ENCODE measurements at regions not wholly inside any gene's neighbourhood (a gene's known extent, or its start where the extent isn't known, plus 50 kb on each side); places are given as distances from the start of the nearest gene placed in this dataset.
"Not testable (repeated sequence)": the region's sequence is repeated elsewhere in the genome, so short reads cannot be mapped to it uniquely, and the experiment has no call there.

DNA sequence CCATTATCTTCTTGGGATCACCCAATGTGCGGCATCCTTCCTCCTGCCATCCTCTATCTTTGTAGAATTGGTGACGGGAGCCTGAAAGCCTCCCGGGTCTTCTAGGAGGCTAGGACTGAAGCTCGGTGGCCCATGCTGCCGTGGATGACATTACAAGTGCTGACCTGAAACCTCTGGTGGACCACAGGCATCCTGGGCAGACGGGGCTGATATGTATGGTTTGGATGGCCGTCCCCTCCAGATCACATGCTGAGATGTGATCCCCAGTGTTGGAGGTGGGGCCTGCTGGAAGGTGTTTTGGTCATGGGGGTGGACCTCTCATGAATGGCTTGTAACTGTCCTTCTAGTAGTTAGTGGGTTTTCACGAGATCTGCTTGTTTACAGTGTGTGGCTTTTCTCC, 1525.8 kb downstream of the BRD1 start:
- DNase-seq = no peak

DNA sequence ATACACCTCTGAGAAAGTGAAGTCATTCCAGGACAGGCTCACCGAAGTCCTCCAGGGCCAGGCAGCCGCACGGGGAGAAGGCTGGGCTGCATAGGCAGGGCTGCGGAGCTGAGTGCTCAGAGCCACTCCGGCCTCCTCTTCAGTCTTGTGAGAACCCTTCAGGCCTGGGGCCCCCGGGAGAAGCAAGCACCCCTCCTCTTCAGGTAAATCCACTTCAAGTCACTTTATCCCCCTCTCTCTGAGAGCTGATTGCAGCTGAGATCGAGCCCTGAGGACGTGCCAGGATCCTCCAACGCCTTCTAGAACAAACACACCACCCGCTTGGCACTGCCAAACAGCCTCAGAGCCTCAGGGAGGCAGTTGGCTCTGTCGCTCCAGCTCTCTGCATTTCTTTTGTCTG, 1526.3 kb downstream of the BRD1 start:
- no peak for DNase-seq

DNA sequence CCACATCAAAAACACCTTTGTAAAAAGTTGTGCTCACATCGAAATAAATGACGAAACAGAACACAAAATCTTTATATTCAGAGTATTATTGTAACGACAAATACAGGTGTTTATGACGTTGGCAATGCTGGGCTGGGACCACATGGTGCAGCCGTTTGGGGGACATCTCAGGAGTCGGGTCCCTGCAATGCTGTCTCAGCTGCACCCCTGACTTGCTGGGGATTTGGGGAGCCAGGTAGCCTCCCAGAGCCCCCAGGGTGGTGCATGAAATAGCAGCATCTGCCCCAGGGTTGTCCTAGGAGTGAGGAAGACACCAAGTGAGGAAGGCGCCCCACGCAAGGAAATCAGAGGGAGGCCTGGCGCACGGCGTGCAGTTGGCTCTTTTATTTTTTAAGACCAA, 1526.8 kb downstream of the BRD1 start:
- no peak for DNase-seq

DNA sequence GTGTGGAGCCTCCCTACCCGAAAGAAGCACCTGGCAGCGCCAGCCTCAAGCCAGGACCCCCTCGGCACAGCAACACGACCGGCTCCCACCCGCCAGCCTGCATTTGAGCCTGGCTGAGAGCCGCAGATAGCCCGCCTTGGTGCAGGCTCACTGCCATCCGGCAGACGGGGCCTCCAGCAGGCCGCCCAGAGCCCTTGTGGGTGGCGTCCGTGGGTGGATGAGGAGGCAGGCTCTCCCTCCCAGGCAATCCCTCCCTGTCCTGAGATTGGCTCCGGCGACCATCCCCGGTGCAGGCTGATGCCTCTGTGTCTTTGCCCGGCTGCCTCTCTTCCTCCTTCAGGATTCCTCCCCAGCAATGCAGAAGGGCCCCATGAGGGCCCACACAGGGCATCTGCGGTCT, 1527.9 kb downstream of the BRD1 start:
- DNase-seq = no peak

DNA sequence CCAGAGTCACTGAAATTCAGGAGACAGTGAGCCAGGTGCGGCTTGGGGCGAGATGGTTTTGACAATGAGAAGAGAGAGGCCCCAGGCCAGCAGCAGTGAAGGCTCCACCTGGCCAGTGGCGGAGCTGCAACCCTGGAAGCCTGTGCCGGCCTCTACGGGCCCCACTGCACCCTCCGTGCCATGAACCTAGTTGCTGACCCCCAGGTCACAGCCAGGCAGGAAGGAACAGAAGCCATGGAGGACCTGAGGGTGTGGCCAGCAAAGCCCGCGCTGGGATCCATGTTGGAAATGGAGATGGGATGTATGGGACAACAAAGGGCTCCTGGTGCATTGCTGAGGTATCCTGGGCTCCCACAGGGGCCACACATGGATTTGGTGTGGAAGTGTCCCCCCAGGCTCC, 1528.5 kb downstream of the BRD1 start:
- DNase-seq = no peak

DNA sequence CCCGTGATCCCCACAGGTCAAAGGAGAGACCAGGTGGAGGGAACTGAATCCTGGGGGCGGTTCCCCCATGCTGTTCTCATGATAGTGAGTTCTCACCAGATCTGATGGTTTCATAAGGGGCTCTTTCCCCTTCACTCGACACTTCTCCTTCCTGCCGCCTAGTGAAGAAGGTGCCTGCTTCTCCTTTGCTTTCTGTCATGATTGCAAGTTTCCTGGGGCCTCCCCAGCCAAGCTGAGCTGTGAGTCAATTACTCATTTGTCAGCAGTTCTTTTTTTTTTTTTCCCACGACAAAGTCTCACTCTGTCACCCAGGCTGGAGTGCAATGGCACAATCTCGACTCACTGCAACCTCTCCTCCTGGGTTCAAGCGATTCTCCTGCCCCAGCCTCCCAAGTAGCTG, 1530.4 kb downstream of the BRD1 start:
- no peak for DNase-seq

DNA sequence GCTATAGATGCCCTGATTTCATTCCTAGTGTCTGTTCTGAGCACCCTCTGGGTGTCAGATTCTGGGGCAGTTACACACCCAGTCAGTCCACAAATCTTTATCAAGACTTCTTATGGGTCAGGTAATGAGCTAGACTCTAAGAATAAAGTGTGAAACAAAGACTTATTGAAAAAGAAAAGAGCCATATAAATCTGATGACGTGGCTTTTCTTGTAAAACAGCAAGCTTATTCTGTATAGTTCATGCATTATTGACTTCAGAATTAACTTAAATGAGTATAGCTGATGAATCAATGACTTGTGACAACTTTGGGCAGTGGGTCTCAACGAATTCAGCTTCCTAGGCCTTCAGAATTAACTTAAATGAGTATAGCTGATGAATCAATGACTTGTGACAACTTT, 1527.5 kb downstream of the TBC1D22A start:
- not testable (repeated sequence) for DNase-seq

DNA sequence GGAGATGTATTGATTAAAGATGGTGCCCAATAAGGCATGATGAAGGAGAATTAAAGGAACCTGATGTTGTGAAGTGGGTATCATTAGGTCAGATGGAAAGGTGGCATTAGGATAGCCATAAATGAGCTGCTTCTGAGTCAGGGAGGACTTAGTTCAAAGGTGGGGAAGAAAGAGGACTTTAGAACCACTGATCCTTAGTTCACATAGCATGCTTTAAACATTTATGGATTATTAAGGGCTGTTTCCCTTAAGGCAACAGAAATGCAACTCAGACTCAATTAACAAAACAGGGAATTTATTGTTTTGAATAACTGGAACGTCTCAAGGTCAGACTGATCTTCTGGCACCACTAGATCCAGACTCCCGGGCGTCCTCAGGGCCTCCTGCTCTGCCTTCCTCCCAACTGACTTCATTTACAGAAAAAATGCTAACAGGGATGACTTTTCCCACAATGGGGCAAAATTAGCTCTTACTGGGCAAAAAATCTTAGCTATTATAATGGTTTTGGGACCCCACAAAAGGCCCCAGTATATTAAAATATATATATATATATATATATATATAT, 1526.0 kb downstream of the TBC1D22A start:
- DNase-seq = no peak

DNA sequence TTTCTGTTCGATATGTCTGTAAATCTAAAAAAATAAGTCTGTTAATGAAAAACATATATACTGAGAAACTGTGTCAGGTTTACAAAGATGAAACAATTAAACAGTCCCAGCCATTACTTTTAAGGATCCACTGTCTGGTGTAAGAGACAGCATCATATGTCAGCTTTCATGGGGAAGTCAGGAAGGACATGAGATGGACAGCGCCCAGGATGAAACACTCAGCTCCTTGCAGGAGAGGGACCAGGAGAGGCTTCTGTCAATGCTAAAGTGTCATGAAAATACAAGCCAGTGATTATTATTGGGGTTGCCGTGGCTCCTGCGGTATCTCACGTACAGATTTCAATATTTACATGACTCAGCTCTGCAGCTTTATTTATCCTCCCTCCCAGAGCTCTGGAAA, 1524.6 kb downstream of the TBC1D22A start:
- no peak for DNase-seq

DNA sequence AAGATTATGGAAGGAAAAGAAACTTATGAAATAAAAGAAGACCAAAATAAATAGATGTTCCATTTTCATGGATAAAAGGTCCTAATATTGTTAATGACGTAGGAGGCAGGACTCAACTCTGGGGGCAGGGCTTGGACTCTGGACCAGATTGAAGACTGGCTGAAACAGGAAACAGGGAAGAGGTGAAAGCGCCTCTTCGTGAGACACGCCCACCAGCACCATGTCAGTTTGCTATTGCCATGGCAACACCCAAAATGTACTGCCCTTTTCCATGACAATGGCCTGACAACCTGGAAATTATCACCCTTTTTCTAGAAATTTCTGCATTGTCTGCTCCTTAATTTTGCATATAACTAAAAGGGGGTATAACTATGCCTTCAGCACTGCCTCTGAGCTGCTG, 1522.2 kb downstream of the TBC1D22A start:
- DNase-seq = no peak

DNA sequence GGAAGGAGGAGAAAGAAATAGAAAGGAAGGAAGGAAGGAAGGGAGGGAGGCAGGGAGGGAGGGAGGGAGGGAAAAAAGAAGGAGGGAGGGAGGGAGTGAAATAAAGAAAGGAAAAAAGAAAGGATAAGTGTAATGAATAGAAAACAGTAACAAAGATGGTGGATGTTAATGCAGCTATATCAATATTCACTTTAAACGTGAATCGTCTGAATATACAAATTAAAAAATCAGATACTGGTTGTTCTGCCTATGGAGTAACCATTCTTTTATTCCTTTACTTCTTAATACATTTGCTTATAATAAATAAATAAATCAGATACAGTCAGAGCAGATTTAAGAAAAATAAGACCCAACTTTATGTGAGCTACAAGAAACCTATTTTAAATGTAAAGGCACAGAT, 1520.4 kb downstream of the TBC1D22A start:
- no peak for DNase-seq

DNA sequence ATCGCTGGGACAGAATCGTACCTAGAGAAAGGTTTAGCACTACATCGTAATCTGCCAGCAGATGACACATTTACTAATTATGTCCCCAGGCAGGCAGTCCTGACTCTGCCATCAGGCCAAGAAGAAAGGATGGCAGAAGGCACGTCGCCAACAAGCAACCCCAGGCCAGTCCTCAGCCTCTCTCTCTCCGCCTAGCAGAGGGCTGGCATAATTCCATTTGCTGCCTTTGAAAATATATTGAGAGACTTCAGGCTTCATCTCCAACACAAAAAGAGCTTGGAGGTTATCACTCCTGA, 1517.0 kb downstream of the TBC1D22A start:
- DNase-seq = no peak

DNA sequence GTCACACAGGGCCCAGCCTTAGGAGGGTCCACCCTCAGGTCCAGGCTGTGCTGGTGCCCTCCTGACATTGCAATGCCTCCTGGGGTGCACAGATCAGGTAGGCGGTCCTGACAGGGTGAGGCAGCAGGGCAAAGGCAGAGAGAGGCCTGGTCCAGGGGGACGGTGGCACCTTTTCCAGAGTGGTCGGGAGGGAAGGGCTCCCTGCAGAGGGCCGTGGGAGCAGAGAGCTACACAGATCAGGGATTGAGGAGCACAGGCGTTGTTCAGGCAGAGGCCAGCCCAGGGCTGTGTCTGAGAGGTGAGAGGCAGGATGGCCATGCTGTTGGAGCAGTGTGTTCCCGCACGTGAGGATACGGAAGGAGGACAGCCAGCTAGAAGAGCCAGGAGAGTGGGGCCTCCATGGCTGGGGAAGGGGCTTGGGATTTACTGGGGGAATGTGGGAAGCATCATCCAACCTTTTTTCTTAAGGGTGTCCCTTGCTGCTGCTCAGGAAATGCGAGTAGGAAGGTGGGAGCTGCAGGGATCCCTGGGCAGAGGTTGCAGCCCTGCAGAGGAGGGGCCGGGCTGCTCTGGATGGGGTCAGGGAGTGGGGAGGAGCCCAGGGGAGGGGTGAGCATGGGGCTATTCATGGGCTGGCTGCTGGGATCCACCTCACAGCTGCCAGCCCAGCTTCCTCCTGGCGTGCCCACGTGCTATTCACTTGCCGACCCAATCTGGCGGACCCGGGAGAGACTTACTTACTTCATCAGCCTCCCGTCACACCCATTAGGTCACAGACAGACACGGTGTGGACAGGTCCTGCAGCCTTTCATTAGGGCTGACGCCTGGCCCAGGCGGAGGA, 1516.4 kb downstream of the TBC1D22A start:
- DNase-seq = no peak

DNA sequence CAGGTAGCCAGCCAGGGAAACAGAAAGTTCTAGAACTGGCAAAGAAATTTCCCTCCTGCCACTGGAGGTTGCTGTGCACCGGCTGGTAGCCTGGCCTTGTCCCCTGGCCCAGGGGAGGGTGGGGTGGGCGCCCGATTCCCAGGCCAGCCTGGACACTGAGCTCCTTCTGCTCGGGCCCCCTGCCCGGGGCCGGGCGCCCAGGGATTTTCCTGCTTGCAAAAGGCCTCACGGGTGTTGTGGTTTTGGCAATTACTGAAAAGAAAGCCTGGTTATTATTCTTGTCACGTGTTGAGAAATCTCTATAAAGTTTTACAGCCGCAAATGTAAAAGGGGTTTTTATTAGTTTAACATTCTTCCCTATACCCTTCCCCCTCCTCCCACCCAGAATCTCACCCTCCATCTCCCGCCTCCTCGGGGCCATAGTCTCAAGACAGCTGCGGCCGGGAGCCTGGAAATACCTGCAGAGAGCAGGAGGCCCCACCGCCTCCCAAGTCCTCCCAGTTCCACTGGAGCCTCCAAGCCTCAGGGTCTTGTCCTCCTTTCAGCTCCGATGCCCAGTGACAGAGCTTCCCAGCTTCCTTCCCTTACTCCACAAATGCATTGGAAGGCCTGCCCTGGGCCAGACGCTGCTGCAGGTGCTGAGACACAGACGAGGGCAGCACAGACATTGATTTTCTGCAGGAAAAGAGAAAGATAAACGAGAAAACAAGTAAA, 1515.6 kb downstream of the TBC1D22A start:
- DNase-seq = no peak

DNA sequence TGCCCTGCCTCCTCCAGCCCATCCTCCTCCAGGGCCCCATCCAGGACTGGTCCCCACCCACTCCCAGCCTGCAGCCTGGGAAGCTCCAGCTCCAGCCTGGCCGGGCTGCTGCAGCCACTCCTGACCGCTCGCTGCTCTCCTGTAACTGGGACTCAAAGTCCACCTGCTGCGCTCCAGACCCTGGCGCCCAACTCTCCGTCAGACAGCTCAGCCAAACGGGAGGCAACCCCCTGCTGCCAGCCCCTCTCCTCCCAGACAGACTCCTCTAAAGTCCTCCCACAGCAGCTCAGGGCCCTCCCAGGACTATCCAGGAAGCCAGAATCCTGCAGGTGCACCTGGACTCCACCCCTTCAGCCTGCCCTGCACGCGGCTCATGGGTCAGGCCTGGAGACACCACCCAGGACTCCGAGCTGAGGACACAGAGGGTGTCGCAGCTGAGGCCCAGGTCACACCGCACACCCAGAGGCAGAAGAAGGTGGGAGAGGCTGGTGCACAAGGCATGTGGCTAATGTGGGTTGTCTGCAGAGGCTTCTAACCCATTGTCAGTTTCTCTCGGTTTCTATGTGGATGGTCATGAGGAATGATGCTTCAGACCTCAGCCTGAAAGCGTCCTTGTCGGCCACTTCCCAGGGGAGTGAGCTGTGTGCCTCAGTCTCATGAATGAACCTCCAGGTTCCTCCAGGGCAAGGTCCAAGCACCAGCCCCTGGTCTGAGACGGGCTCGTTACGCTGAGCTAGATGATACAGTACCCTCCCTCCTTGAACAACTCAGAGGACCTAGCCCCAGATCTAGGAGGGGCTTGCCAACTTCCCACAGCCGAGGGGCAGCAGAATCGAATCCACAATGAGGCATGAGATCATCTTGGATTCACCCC, 1514.8 kb downstream of the TBC1D22A start:
- no peak for DNase-seq

DNA sequence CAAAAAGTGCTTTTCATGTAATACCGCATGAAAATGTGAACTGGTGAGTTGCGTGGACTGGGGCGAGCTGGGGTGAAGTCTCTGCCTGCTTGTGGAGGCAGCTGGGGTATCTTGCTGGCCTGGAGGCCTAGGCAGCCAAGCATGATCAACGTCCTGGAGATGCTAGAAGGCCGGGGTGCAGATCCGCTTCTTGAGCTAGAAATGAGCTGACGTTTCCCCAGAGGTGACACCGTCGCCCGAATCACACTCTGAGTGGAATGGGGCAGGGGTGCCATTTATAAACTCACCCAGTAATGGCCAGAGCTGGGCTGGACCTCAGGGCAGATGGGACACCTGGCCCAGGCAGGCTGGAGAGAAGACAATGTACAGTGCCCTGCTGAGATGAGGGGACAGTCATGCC, 1513.0 kb downstream of the TBC1D22A start:
- DNase-seq = no peak

DNA sequence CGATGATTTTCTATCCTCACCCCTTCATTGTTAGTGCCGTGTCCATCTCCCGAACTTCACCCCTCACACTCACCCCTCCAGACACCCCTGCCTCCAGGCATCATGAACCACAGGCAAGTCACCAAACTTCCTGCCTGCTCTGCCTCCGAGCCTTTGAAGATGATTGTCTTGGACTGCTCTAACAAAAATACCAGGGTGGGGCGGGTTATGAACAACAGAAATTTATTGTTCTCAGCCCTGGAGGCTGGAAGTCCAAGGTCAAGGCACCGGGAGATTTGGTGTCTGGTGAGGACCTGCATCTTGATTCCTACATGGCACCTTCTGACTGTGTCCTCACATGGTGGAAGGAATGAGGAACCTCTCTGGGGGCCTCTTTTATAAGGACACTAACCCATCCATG, 1508.3 kb downstream of the TBC1D22A start:
- no peak for DNase-seq

DNA sequence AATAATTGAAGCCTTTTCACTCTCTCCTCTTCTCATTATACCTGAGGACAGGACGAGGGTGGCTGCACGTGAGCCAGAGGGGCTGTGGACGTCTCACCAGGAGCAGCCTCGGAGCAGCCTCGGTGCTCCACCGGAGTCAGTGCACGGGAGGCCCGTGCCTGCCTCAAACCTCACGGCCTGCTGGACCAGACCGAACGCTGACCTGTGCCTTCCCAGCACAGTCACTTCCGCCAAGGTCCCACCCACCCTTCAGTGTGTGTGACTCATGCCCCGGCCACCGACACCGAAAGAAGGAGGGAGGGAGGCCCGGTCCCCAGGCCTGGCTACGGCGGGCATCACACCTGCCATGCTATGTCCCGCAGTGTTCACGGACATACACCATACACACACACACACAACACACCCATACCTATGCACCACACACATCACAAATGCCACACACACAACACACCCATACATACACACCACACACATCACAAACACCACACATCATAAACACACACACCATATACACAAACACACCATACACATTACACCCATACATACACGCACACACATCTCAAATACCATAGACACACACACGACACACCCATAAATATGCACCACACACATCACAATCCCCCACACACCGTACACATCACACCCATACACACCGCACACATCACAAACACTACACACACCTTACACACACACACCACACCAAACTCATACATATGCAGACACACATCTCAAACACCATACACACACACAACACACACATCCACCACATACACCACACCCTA, 1506.5 kb downstream of the TBC1D22A start:
- DNase-seq = no peak

DNA sequence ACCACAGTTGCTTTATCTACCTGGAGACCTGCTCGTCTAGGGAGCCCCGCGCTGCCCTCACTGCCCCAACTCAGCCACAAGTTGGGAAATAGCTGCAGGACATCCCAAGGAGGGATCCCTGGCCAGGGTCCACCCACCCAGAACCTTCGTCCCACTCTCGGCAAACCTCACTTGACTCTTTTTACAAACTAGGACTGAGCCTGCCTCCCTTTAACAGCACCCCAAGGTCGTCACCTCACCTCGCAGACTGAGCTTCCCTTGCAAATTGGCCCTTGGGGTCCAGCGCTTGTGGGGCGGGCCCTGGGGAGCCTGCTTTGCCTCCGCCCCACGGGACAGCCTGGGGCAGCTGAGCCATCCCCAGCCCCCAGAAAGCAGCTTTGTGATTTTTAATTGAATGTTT, 1505.8 kb downstream of the TBC1D22A start:
- DNase-seq = no peak

DNA sequence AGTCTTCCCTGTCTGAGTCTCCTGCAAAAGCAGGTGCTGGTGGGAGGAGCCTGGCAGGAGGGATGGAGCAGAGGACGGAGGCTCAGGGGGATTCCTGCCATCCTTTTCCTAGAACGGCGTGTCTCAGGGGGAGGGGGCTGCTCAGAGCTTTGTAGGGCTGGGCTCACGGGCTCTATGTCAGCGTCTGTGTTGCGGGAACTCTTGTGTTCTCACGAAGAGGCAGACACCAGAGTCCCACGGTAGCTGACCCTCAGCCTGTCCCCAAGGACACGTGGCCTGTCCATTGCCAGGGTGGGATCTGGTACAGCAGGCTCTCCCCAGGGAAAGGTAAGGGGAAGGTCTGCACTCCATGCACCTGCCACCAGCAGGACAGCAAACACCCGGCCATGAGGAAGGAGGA, 1505.2 kb downstream of the TBC1D22A start:
- no peak for DNase-seq

DNA sequence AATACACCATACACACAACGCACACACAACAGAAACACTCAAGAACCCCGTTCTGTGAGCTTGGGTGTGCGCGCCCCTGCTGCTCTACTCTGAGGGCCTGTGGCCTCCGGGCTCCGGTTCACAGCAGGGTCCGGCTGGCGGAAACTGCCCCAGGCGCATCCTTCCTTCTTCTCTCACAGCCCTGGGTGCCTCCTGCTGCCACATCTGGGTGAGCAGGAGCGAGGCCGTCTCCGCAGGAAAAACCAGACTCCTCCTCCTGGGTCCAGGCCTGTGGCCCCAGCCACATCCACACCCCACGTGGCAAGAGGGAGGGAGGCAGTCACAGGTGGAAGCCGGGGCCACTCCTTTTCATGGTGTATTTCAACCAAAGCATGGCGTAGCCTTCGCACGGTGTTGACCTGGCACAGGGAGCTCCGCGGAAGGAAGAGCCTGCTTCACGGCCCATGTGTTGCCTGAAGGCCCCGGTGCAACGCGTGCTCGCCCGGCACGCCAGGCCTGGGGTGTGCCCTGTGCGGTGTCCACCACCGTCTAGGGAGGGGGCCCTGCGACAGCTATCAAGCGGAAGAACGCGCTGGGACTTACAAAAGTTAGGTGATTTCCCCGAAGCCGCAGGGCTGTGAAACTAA, 1502.7 kb downstream of the TBC1D22A start:
- DNase-seq = no peak

DNA sequence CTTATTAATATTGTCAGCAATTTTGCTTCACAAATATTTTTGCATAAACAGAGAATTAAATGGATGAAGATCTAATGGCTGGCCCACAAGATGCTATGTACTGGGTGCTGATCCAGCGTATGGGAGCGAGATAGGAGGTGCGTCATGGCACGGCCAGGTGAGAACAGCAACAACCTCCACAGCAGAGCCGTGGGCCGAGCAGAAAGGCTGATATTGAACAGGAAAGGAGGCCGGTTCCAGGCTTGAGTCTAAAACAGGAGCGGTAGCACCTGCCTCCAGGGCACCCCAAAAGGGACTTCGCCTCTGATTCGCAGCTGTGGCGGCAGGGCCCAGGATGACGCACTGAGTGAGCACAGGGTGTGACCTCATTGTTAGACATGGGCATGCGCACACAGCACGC, 1502.1 kb downstream of the TBC1D22A start:
- DNase-seq = no peak
